ENCODE measurements at regions not wholly inside any gene's neighbourhood (a gene's known extent, or its start where the extent isn't known, plus 50 kb on each side); places are given as distances from the start of the nearest gene placed in this dataset.

- no peak overlapping the region for H3K4me2 ChIP-seq (ENCODE audit: low read depth, low read length)
- ChIA-PET CTCF (no interaction called here), POLR2A (ENCODE audit: unreplicated experiment) (no interaction called here)
- no peak overlapping the region for H2BK120ac ChIP-seq (ENCODE audit: low read depth, low read length)
- ATAC-seq (ENCODE audit: low read depth) (peak; percentile 33; the same call in 1 of the 2 replicates), DNase-seq (peak; percentile 77)
- no peak overlapping the region; the same call in 1 of the 2 replicates for H2AK5ac ChIP-seq (ENCODE audit: low read depth, low read length)
- no peak overlapping the region for H2BK20ac ChIP-seq (ENCODE audit: low read depth, low read length)
- no TSS peak for BruUV-seq (replicated peaks)
- H4K20me1 ChIP-seq (ENCODE audit: insufficient read depth, low read length) = no peaks in the 10 kb centered on the region; the same call in 1 of the 2 replicates
- WGBS, 2 experiments (ENCODE audit: extremely low coverage in 2 of 2, insufficient read length in 1 of 2) = no CpG with 5 or more reads among the region's 1 CpG
- H3K4ac ChIP-seq (ENCODE audit: low read depth, low read length) = no peak overlapping the region
- peaks cover 30% of the 10 kb centered on the region for H3K27me3 ChIP-seq (ENCODE audit: control insufficient read depth, insufficient read depth, low read length)
- intact Hi-C loops (cut with micrococcal nuclease) = no loop called here
- H3K23ac ChIP-seq (ENCODE audit: low read depth, low read length) = no peak overlapping the region
- dilution Hi-C loops (cut with HindIII; ENCODE audit: low sequenced_read_pairs, unreplicated experiment) = no loop called here
- no peak overlapping the region; the same call in 2 of the 3 replicates for H2BK15ac ChIP-seq (ENCODE audit: low read depth, low read length)
- H4K5ac ChIP-seq (ENCODE audit: low read depth, low read length) = no peak overlapping the region
- no peaks in the 10 kb centered on the region for H3K36me3 ChIP-seq (ENCODE audit: control insufficient read depth, insufficient read depth, low read length)
- no peaks in the 10 kb centered on the region for H3K9me1 ChIP-seq (ENCODE audit: insufficient read depth, low read length)
- no peak overlapping the region; the same call in 1 of the 2 replicates for H3K18ac ChIP-seq (ENCODE audit: low read depth, low read length)
- no peak overlapping the region for H4K8ac ChIP-seq (ENCODE audit: low read depth in 2 of 2, low read length in 2 of 2)
- H2AFZ ChIP-seq (replicated peaks; ENCODE audit: low read length, poor library complexity) = no peak overlapping the region
- H3K4me1 ChIP-seq (ENCODE audit: control insufficient read depth, insufficient read depth, low read length) = peaks cover 12% of the 10 kb centered on the region
- H3K9me3 ChIP-seq (ENCODE audit: control insufficient read depth, insufficient read depth, low read length) = peaks cover 5% of the 10 kb centered on the region
- no peak overlapping the region for H3K56ac ChIP-seq (ENCODE audit: extremely low read depth, insufficient read depth, low read length)
- in situ Hi-C loops (cut with MboI; ENCODE audit: low sequenced_read_pairs) = no loop called here
- no peak overlapping the region for H3K9ac ChIP-seq (ENCODE audit: low read depth, low read length)
- no peak overlapping the region; the same call in 1 of the 2 replicates for H4K91ac ChIP-seq (ENCODE audit: insufficient read depth, low read depth, low read length)
- no peak overlapping the region for H2BK5ac ChIP-seq (ENCODE audit: low read depth, low read length, poor library complexity, severe bottlenecking)
- TF ChIP-seq BHLHE40 (IDR thresholded peaks at IDR 0.05; ENCODE audit: low read depth, low read length) = no peak
- TF ChIP-seq CEBPB (IDR thresholded peaks at IDR 0.05; ENCODE audit: low read depth, low read length) = peak; percentile 93
- no peak overlapping the region for H3K14ac ChIP-seq (replicated peaks; ENCODE audit: low read depth, low read length)
- peak overlapping the region; percentile 19; the same call in 1 of the 2 replicates for H3K27ac ChIP-seq (ENCODE audit: insufficient read depth, low read length)
- H3K4me3 ChIP-seq (ENCODE audit: insufficient read depth, low read depth, low read length) = no peak overlapping the region
- no peak overlapping the region for H2AK9ac ChIP-seq (replicated peaks; ENCODE audit: low read depth, low read length, poor library complexity)
- no peaks in the 10 kb centered on the region for H3K79me1 ChIP-seq (ENCODE audit: low read depth in 1 of 2, low read length in 2 of 2)
Observed at GRCh38 chr15:70430069-70430468, 332.4 kb upstream of the TLE3 start.
